GM12892 (cell line): ENCODE measurements at regions not wholly inside any gene's neighbourhood (a gene's known extent, or its start where the extent isn't known, plus 50 kb on each side); places are given as distances from the start of the nearest gene placed in this dataset.

Experiments used
- POLR2A ChIP-seq: IDR thresholded peaks from 2 replicates; pipeline ENCODE4 v1.6.1; 2011; ENCODE audit warnings: low read depth, low read length, control low read depth
- POLR2AphosphoS5 ChIP-seq: IDR thresholded peaks from 2 replicates; pipeline ENCODE4 v1.6.1; 2011; ENCODE audit warnings: low read depth, low read length, control low read depth

DNA sequence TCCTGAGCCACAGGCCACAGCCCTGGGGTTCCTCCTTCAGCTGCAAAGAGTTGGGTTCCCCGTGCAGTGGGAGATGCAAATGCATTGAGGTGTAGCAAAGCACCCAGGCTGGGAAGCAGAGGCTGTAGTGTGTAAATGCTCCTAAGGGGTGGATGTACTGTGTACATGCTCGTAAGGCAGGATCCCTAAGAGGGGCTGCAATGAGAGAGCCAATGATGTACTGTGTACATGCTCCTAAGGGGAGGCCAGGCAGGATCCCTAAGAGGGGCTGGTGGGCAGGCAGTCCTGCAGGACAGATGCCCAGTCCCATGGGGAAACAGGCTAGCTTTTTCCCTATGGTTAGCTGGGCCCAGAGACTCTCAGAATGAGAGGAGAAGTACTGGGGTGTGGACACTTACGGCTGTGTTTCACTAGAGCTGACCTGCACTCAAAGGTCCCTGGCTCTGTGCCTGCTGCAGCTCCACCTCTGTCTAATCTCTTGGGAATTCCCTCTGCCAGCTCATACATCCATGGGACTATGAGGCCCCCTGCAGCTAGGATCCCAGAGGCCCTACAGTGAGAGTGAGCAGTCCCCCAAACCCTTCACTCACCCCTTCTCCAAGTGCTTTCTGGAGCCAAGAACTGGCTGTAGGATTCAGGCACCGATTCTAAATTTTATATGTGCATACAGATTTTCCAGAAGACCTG lies 261.9 kb upstream of the LUZP2 start:
- TF ChIP-seq POLR2A (no peak), POLR2AphosphoS5 (no peak)
